Common myeloid progenitor, CD34-positive (primary cell): ENCODE measurements at regions not wholly inside any gene's neighbourhood (a gene's known extent, or its start where the extent isn't known, plus 50 kb on each side); places are given as distances from the start of the nearest gene placed in this dataset.

Source experiments
- CTCF ChIA-PET: fragments of 350-600 bp; sonication (Branson Sonifier 250); formaldehyde crosslinking; loops from one replicate; lab custom pipeline; 2021; ENCODE audit warnings: antibody characterized with exemption; lab: Charles Lee
- POLR2A ChIA-PET: fragments of 350-600 bp; sonication (Branson Sonifier 250); formaldehyde crosslinking; loops from one replicate; lab custom pipeline; 2021; ENCODE audit warnings: antibody characterized with exemption; lab: Charles Lee
- DNase-seq, 3 donors: peaks; one replicate each; pipeline versions ENCODE4 v3.0.0 to v3.0.0-alpha.2; 2013
- H3K27ac ChIP-seq, 2 experiments: 1 replicate in 1 of 2; 2 replicates in 1 of 2; pipeline ENCODE4 v1.7.0; 2013; ENCODE audit warnings: inconsistent platforms in 2 of 2, low read length in 2 of 2, mild to moderate bottlenecking in 2 of 2, low read depth in 1 of 2, moderate library complexity in 1 of 2; ENCODE audit not compliant: severe bottlenecking in 2 of 2, insufficient read depth in 1 of 2, poor library complexity in 1 of 2
- H3K27me3 ChIP-seq, 5 experiments: replicated peaks in 2 of 5; 1 replicate in 3 of 5; 2 replicates in 2 of 5; pipeline versions ENCODE4 v1.6.1 to v1.7.0; 2013; ENCODE audit warnings: low read length in 4 of 5, mild to moderate bottlenecking in 2 of 5, moderate library complexity in 2 of 5, inconsistent platforms in 1 of 5; ENCODE audit not compliant: insufficient read depth in 5 of 5, control insufficient read depth in 4 of 5
- H3K36me3 ChIP-seq, 4 experiments: 1 replicate in 2 of 4; 2 replicates in 2 of 4; pipeline versions ENCODE4 v1.6.1 to v1.7.0; 2013; ENCODE audit warnings: low read length in 3 of 4, control low read depth in 1 of 4, mild to moderate bottlenecking in 1 of 4; ENCODE audit not compliant: control insufficient read depth in 4 of 4, insufficient read depth in 4 of 4
- H3K4me1 ChIP-seq, 4 experiments: 1 replicate in 3 of 4; 2 replicates in 1 of 4; pipeline versions ENCODE4 v1.6.1 to v1.7.1; 2013; ENCODE audit warnings: low read length in 3 of 4, mild to moderate bottlenecking in 3 of 4, control low read depth in 1 of 4, inconsistent platforms in 1 of 4, moderate library complexity in 1 of 4; ENCODE audit not compliant: control insufficient read depth in 4 of 4, insufficient read depth in 4 of 4; ENCODE audit errors: control extremely low read depth in 1 of 4
- H3K4me3 ChIP-seq, 7 experiments: 1 replicate in 4 of 7; 2 replicates in 3 of 7; pipeline versions ENCODE4 v1.5.1 to v1.7.0; 2013; ENCODE audit warnings: mild to moderate bottlenecking in 7 of 7, low read length in 6 of 7, moderate library complexity in 6 of 7, inconsistent platforms in 2 of 7, low read depth in 2 of 7, control low read depth in 1 of 7; ENCODE audit not compliant: insufficient read depth in 4 of 7, control insufficient read depth in 1 of 7; ENCODE audit errors: extremely low read depth in 1 of 7
- H3K9me3 ChIP-seq, 5 experiments: 1 replicate in 4 of 5; 2 replicates in 1 of 5; pipeline versions ENCODE4 v1.6.1 to v1.7.1; 2013; ENCODE audit warnings: low read length in 4 of 5, mild to moderate bottlenecking in 2 of 5, inconsistent platforms in 1 of 5, low read depth in 1 of 5, moderate library complexity in 1 of 5; ENCODE audit not compliant: control insufficient read depth in 4 of 5, insufficient read depth in 2 of 5; ENCODE audit errors: control extremely low read depth in 1 of 5
- WGBS: methylation state at CpG from one replicate; pipeline ENCODE4 v1.1.5; 2013; ENCODE audit not compliant: insufficient coverage; 5-methylcytosine and 5-hydroxymethylcytosine counted together

- CTCF ChIA-PET: no interaction called here
- no peak for DNase-seq
- Histone ChIP-seq H3K4me1 (no peaks in the 10 kb centered on the region), H3K27ac (no peak overlapping the region), H3K36me3 (no peaks in the 10 kb centered on the region), H3K27me3 (no peaks in the 10 kb centered on the region), H3K4me3 (no peak overlapping the region), H3K9me3 (no peaks in the 10 kb centered on the region)
- 89% methylated on average over 11 of the region's 12 CpGs for WGBS
- POLR2A ChIA-PET: no interaction called here
Observed at GRCh38 chr16:26667307-26667706, 399.4 kb upstream of the C16orf82 start.

GRCh38 chr16:26668026-26668425, 398.7 kb upstream of the C16orf82 start:
- Histone ChIP-seq H3K4me1 (no peaks in the 10 kb centered on the region), H3K27ac (no peak overlapping the region), H3K4me3 (no peak overlapping the region), H3K9me3 (no peaks in the 10 kb centered on the region), H3K36me3 (no peaks in the 10 kb centered on the region), H3K27me3 (no peaks in the 10 kb centered on the region)
- POLR2A ChIA-PET: no interaction called here
- 69% methylated on average over 8 of the region's 8 CpGs for WGBS
- CTCF ChIA-PET: no interaction called here
- DNase-seq: no peak

DNA sequence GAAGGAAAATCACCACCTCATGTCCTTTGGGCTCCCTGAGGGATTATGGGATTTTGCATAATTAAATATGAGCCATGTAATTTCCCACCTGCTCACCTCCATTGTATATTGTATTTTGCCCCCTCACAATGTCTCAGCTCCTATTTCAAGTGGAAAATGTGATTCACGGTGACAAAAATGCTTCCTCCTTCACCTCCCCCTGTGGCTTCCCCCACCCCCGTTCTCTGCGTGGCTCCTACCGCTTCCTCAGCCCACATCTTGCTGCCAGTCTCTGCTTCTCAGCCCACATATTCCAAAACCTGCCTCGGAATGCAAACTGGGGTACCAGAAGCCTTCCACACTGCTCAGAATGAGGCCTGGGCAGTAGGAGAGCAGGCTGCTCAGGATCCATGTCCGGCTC, 394.5 kb upstream of the C16orf82 start:
- Histone ChIP-seq H3K27me3 (no peaks in the 10 kb centered on the region), H3K27ac (no peak overlapping the region), H3K36me3 (no peaks in the 10 kb centered on the region), H3K4me1 (no peaks in the 10 kb centered on the region), H3K4me3 (no peak overlapping the region), H3K9me3 (no peaks in the 10 kb centered on the region)
- ChIA-PET CTCF (no interaction called here), POLR2A (no interaction called here)
- WGBS: 35% methylated on average over 5 of the region's 6 CpGs
- DNase-seq: no peak

DNA sequence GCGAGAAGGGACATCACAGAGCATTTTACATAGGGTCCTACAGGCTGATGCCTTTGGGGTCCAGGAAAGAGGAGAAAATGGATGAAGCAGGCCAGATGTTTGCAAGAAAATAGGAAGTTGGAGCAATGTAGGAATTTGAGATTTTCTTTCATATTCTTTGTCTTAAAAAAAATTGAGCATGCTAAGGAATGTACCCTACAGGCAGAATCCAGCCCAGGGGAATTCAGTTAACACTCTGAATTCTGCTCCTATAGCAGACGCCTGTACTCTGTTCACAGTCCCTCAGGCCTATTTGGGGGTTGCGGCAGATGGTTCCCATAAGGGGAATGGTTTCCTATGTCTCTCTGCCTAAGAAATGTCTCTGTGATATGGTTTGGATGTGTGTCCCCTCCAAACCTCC, 393.7 kb upstream of the C16orf82 start:
- 93% methylated on average over 2 of the region's 3 CpGs for WGBS
- Histone ChIP-seq H3K27ac (no peak overlapping the region), H3K36me3 (no peaks in the 10 kb centered on the region), H3K4me1 (no peaks in the 10 kb centered on the region), H3K27me3 (no peaks in the 10 kb centered on the region), H3K4me3 (no peak overlapping the region), H3K9me3 (no peaks in the 10 kb centered on the region)
- ChIA-PET POLR2A (no interaction called here), CTCF (no interaction called here)
- no peak for DNase-seq

GRCh38 chr16:26680671-26681070, 386.1 kb upstream of the C16orf82 start:
- 78% methylated on average over 2 of the region's 4 CpGs for WGBS
- DNase-seq: no peak
- ChIA-PET POLR2A (no interaction called here), CTCF (interaction anchor here (0.9 kb wide), 1 partner anchor 11 kb away, joined by 3 read pairs; no protein-coding TSS in a partner anchor)
- Histone ChIP-seq H3K4me1 (no peaks in the 10 kb centered on the region), H3K4me3 (no peak overlapping the region), H3K9me3 (no peaks in the 10 kb centered on the region), H3K36me3 (no peaks in the 10 kb centered on the region), H3K27me3 (no peaks in the 10 kb centered on the region), H3K27ac (no peak overlapping the region)

DNA sequence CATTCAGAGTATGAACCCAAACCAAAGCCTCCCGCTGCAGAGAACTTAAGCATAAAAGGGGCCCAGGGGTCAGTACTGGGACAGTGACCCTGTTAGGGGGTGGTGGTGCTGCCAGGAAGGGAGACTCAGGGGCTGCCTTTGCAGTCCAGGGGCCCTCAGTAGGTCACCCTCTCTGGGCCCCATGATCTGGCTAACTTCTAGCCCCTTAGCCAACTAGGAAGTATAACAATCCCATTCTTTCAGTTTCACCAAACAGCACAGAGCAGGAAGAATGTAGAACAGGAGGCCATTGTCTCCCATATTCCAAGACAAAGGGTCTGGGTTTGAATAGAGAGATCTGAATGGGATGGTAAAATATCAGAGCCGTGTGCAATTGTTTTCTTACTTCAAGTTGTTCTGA, 378.6 kb upstream of the C16orf82 start:
- Histone ChIP-seq H3K27me3 (no peaks in the 10 kb centered on the region), H3K4me1 (no peaks in the 10 kb centered on the region), H3K36me3 (no peaks in the 10 kb centered on the region), H3K27ac (no peak overlapping the region), H3K9me3 (peaks cover 0 to 3% (median 0%) of the 10 kb centered on the region in 5 experiments), H3K4me3 (no peak overlapping the region)
- ChIA-PET POLR2A (no interaction called here), CTCF (no interaction called here)
- WGBS: 80% methylated on average over 2 of the region's 2 CpGs
- DNase-seq: no peak

DNA sequence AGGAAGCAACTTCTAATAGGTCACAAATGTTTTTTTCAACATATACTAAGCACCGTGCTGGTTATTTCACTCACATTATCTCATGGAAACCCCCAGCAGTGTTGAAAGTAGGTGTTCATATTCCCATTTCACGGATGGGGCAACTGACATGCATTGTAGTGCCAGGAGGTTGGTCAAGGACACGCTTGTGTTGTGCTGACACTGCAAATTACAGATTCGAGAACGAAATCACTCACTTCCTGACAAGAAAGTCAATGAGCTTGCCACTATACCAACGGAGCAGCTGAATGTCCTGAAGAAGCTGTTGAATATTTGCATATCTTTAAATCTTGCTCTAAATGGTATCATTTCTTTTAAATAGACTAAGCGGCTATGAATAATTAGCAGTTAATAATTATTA, 378.0 kb upstream of the C16orf82 start:
- Histone ChIP-seq H3K27ac (no peak overlapping the region), H3K4me1 (no peaks in the 10 kb centered on the region), H3K4me3 (no peak overlapping the region), H3K27me3 (no peaks in the 10 kb centered on the region), H3K36me3 (no peaks in the 10 kb centered on the region), H3K9me3 (peaks cover 0 to 3% (median 0%) of the 10 kb centered on the region in 5 experiments)
- CTCF ChIA-PET: no interaction called here
- DNase-seq: no peak
- POLR2A ChIA-PET: no interaction called here
- WGBS: 80% methylated on average over 4 of the region's 7 CpGs
